NCI-H2171 (cell line): ENCODE measurements at regions not wholly inside any gene's neighbourhood (a gene's known extent, or its start where the extent isn't known, plus 50 kb on each side); places are given as distances from the start of the nearest gene placed in this dataset.
"Not testable (repeated sequence)": the region's sequence is repeated elsewhere in the genome, so short reads cannot be mapped to it uniquely, and the experiment has no call there.

Experiments used
- DNase-seq: peaks from one replicate; lab custom pipeline; 2025; lab: John Stamatoyannopoulos, UW

- no peak for DNase-seq
These were observed 119.8 kb upstream of the SLC38A4 start for GRCh38 chr12:46945591-46945990.

GRCh38 chr12:46946137-46946536 is 120.3 kb upstream of the SLC38A4 start:
- no peak for DNase-seq

GRCh38 chr12:46948936-46949545 is 123.2 kb upstream of the SLC38A4 start:
- DNase-seq = no peak

GRCh38 chr12:46950094-46950493 is 124.3 kb upstream of the SLC38A4 start:
- no peak for DNase-seq

GRCh38 chr12:46952880-46953483 is 126.4 kb upstream of the PCED1B start:
- DNase-seq = no peak

GRCh38 chr12:46956451-46957035 is 122.9 kb upstream of the PCED1B start:
- no peak for DNase-seq

- no peak for DNase-seq
These were observed 121.4 kb upstream of the PCED1B start for GRCh38 chr12:46958053-46958452.

- DNase-seq = no peak
These were observed 120.7 kb upstream of the PCED1B start for GRCh38 chr12:46958599-46959290.

GRCh38 chr12:46959502-46959901 is 119.9 kb upstream of the PCED1B start:
- no peak for DNase-seq

- DNase-seq = no peak
These were observed 118.7 kb upstream of the PCED1B start for GRCh38 chr12:46960681-46961080.

- DNase-seq = no peak
These were observed 116.2 kb upstream of the PCED1B start for GRCh38 chr12:46963191-46963590.

- no peak for DNase-seq
These were observed 115.1 kb upstream of the PCED1B start for GRCh38 chr12:46963977-46964971.

GRCh38 chr12:46965137-46965536 is 114.3 kb upstream of the PCED1B start:
- no peak for DNase-seq

- no peak for DNase-seq
These were observed 113.5 kb upstream of the PCED1B start for GRCh38 chr12:46965880-46966279.

- no peak for DNase-seq
These were observed 108.8 kb upstream of the PCED1B start for GRCh38 chr12:46970636-46971035.

GRCh38 chr12:46973937-46974336 is 105.5 kb upstream of the PCED1B start:
- DNase-seq = not testable (repeated sequence)

GRCh38 chr12:46977871-46978375 is 101.5 kb upstream of the PCED1B start:
- no peak for DNase-seq

- no peak for DNase-seq
These were observed 97.8 kb upstream of the PCED1B start for GRCh38 chr12:46981622-46982021.

GRCh38 chr12:46982629-46983392 is 96.6 kb upstream of the PCED1B start:
- DNase-seq = no peak

GRCh38 chr12:46983393-46983793 is 96.0 kb upstream of the PCED1B start:
- DNase-seq = no peak
